ENCODE measurements at regions not wholly inside any gene's neighbourhood (a gene's known extent, or its start where the extent isn't known, plus 50 kb on each side); places are given as distances from the start of the nearest gene placed in this dataset.

GRCh38 chr20:53749499-53749898 is 155.9 kb upstream of the ZNF217 start:
- Histone ChIP-seq H3K27me3 (no peaks in the 10 kb centered on the region), H3K9me3 (no peaks in the 10 kb centered on the region), H3K4me3 (no peak overlapping the region), H3K4me1 (peaks cover 16% of the 10 kb centered on the region), H3K27ac (no peak overlapping the region), H3K36me3 (replicated peaks in 1 of 2; ENCODE audit: insufficient read depth in 1 of 2, low read depth in 2 of 2) (no peaks in the 10 kb centered on the region)
- no peak for ATAC-seq
- DNase-seq, result no peak
- TF ChIP-seq POLR2A (IDR thresholded peaks at IDR 0.05) (no peak), CTCF (IDR thresholded peaks at IDR 0.05) (no peak)
- 21 to 48% methylated on average over 1 of the region's 1 CpG for WGBS, 2 donors
- intact Hi-C loops (cut with DNase I), result no loop called here

- H3K36me3 ChIP-seq (replicated peaks in 1 of 2; ENCODE audit: insufficient read depth in 1 of 2, low read depth in 2 of 2), result no peaks in the 10 kb centered on the region
- TF ChIP-seq POLR2A (IDR thresholded peaks at IDR 0.05) (no peak), CTCF (IDR thresholded peaks at IDR 0.05) (no peak)
- no peak overlapping the region for H3K4me3 ChIP-seq
- H3K9me3 ChIP-seq, result no peaks in the 10 kb centered on the region
- no peak for DNase-seq
- H3K27me3 ChIP-seq, result no peaks in the 10 kb centered on the region
- WGBS, 2 donors, result 75 to 89% methylated on average over 6 of the region's 6 CpGs
- peaks cover 16% of the 10 kb centered on the region for H3K4me1 ChIP-seq
- H3K27ac ChIP-seq, result no peak overlapping the region
- no peak for ATAC-seq
- intact Hi-C loops (cut with DNase I), result no loop called here
Observed at GRCh38 chr20:53748821-53749421, 155.3 kb upstream of the ZNF217 start.

- Histone ChIP-seq H3K27ac (no peak overlapping the region), H3K36me3 (replicated peaks in 1 of 2; ENCODE audit: insufficient read depth in 1 of 2, low read depth in 2 of 2) (no peaks in the 10 kb centered on the region), H3K4me1 (peaks cover 16% of the 10 kb centered on the region), H3K27me3 (no peaks in the 10 kb centered on the region), H3K4me3 (no peak overlapping the region), H3K9me3 (no peaks in the 10 kb centered on the region)
- ATAC-seq (no peak), DNase-seq (no peak)
- WGBS, 2 donors, result 83 to 94% methylated on average over 2 of the region's 2 CpGs
- TF ChIP-seq POLR2A (IDR thresholded peaks at IDR 0.05), result no peak
- no peak for TF ChIP-seq CTCF (IDR thresholded peaks at IDR 0.05)
- intact Hi-C loops (cut with DNase I), result no loop called here
Observed at GRCh38 chr20:53748176-53748575, 154.5 kb upstream of the ZNF217 start.

GRCh38 chr20:53743607-53744260 is 150.1 kb upstream of the ZNF217 start:
- intact Hi-C loops (cut with DNase I), result no loop called here
- no peak for ATAC-seq

More at GRCh38 chr20:53743607-53744260, 150.1 kb upstream of the ZNF217 start:
- Histone ChIP-seq H3K36me3 (replicated peaks in 1 of 2; ENCODE audit: insufficient read depth in 1 of 2, low read depth in 2 of 2) (no peaks in the 10 kb centered on the region), H3K4me3 (no peak overlapping the region), H3K27me3 (no peaks in the 10 kb centered on the region), H3K4me1 (peaks cover 26% of the 10 kb centered on the region), H3K27ac (no peak overlapping the region), H3K9me3 (no peaks in the 10 kb centered on the region)
- DNase-seq, result no peak
- TF ChIP-seq CTCF (IDR thresholded peaks at IDR 0.05) (no peak), POLR2A (IDR thresholded peaks at IDR 0.05) (no peak)
- 74 to 87% methylated on average over 12 of the region's 12 CpGs for WGBS, 2 donors

All from body of pancreas (tissue), 4 donors.